GM12891 (cell line): ENCODE measurements at regions not wholly inside any gene's neighbourhood (a gene's known extent, or its start where the extent isn't known, plus 50 kb on each side); places are given as distances from the start of the nearest gene placed in this dataset.

Experiments
- POLR2A ChIP-seq: IDR thresholded peaks from 2 replicates; pipeline ENCODE4 v1.6.1; 2011; ENCODE audit warnings: low read depth, low read length, control low read depth
- POLR2AphosphoS5 ChIP-seq: IDR thresholded peaks from 2 replicates; pipeline ENCODE4 v1.6.1; 2011; ENCODE audit warnings: low read depth, low read length, control low read depth

DNA sequence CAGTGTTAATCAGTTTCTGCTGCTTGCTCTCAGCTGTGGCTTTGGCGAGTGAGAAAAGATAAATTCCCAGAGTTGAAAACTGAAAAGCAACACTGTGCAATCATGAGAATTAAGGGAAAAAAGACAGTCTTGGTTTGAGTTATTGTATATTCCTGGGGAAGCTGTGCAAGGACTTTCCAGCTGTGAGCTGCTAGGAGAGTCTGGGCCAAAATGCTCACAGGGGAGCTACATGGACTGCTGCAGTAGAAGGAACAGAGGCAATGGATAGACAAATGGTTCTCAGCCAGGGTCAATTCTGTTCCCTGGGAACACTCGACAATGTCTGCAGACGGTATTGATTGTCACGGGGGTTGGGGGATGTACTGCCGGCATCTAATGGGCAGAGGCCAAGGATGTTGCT, 102.0 kb upstream of the ADAMTS18 start:
- no peak for TF ChIP-seq POLR2A
- no peak for TF ChIP-seq POLR2AphosphoS5
